LHCN-M2 (cell line): ENCODE measurements at regions not wholly inside any gene's neighbourhood (a gene's known extent, or its start where the extent isn't known, plus 50 kb on each side); places are given as distances from the start of the nearest gene placed in this dataset.

Source experiments
- DNase-seq: peaks from one replicate; pipeline ENCODE4 v3.0.0-alpha.2; 2012; ENCODE audit warnings: low read depth

- DNase-seq: peak; percentile 39
These were observed 340.2 kb upstream of the NR5A2 start for GRCh38 chr1:199687321-199687720.

- no peak for DNase-seq
These were observed 339.3 kb upstream of the NR5A2 start for GRCh38 chr1:199688133-199688676.

GRCh38 chr1:199688774-199689173 is 338.7 kb upstream of the NR5A2 start:
- no peak for DNase-seq

GRCh38 chr1:199690496-199690895 is 337.0 kb upstream of the NR5A2 start:
- DNase-seq: no peak

GRCh38 chr1:199691540-199691939 is 336.0 kb upstream of the NR5A2 start:
- peak; percentile 81 for DNase-seq

- no peak for DNase-seq
These were observed 333.8 kb upstream of the NR5A2 start for GRCh38 chr1:199693724-199694123.

- DNase-seq: no peak
These were observed 331.3 kb upstream of the NR5A2 start for GRCh38 chr1:199696225-199696624.

GRCh38 chr1:199698222-199698621 is 329.3 kb upstream of the NR5A2 start:
- DNase-seq: no peak

GRCh38 chr1:199700551-199700950 is 327.0 kb upstream of the NR5A2 start:
- DNase-seq: no peak

- DNase-seq: no peak
These were observed 325.8 kb upstream of the NR5A2 start for GRCh38 chr1:199701726-199702125.

- DNase-seq: no peak
These were observed 323.3 kb upstream of the NR5A2 start for GRCh38 chr1:199704231-199704630.

GRCh38 chr1:199705825-199706224 is 321.7 kb upstream of the NR5A2 start:
- no peak for DNase-seq

GRCh38 chr1:199706826-199707606 is 320.5 kb upstream of the NR5A2 start:
- no peak for DNase-seq

- no peak for DNase-seq
These were observed 316.5 kb upstream of the NR5A2 start for GRCh38 chr1:199710974-199711373.

- no peak for DNase-seq
These were observed 310.8 kb upstream of the NR5A2 start for GRCh38 chr1:199716729-199717128.

GRCh38 chr1:199719156-199719842 is 308.2 kb upstream of the NR5A2 start:
- no peak for DNase-seq

GRCh38 chr1:199720496-199720895 is 307.0 kb upstream of the NR5A2 start:
- DNase-seq: no peak

- no peak for DNase-seq
These were observed 306.5 kb upstream of the NR5A2 start for GRCh38 chr1:199721001-199721400.

- peak; percentile 6 for DNase-seq
These were observed 304.1 kb upstream of the NR5A2 start for GRCh38 chr1:199723250-199723956.

GRCh38 chr1:199724049-199724448 is 303.5 kb upstream of the NR5A2 start:
- DNase-seq: no peak

GRCh38 chr1:199725002-199725565 is 302.4 kb upstream of the NR5A2 start:
- DNase-seq: no peak

GRCh38 chr1:199727682-199728081 is 299.8 kb upstream of the NR5A2 start:
- no peak for DNase-seq
